ENCODE measurements at regions not wholly inside any gene's neighbourhood (a gene's known extent, or its start where the extent isn't known, plus 50 kb on each side); places are given as distances from the start of the nearest gene placed in this dataset.
"Not testable (repeated sequence)": the region's sequence is repeated elsewhere in the genome, so short reads cannot be mapped to it uniquely, and the experiment has no call there.

DNA sequence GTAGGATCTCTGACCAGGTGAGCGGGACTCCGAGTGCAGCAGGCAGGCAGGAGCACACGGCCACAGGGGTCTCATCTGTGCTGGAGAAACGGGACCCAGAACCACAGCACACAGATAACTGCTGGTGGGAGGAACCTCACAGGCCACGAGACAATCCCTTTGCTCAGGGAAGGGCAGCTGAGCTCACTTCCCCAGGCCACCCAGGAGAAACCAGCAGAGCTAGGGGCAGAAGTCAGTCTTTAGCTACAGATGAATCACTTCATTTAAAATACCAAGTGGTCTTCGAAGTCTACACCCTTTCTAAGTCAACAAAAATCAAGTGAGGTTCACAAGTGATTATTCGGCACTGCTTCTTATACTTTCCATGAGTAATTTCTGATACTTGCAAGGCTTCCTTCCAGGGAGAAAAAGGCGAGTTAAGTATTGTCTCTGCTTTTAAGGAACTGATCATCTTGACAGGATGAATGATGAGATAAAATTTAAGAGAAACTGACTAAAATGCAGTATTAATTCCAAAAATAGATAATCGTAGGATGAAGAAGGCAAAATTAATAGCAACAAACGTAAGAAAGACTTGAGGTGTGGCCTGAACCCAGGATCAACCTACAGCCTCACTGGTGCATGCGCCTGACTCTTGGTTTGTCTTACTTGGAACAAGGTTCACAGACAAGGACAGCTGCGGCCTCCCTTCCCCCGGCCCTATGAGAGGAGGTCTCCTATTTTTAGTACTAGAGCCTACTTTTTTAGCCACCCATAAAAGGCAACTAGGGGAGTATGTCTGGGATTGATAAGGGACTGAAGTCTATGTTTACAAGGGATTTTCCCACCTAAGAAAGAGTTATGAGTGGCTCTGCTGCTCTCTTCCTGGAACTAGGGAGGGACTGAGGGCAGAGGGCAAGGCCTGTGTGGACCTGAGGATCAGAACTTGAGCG, 233.6 kb downstream of the TTLL2 start:
- H3K36me3 ChIP-seq: no peaks in the 10 kb centered on the region
- no peak overlapping the region for H3K27ac ChIP-seq
- TF ChIP-seq CTCF (IDR thresholded peaks at IDR 0.05): no peak
- intact Hi-C loops (cut with DNase I; ENCODE audit: low total_unique reads): no loop called here
- H3K4me3 ChIP-seq: no peak overlapping the region
- H3K9me3 ChIP-seq: no peaks in the 10 kb centered on the region
- peaks cover 0 to 9% (median 0%) of the 10 kb centered on the region in 4 donors for H3K4me1 ChIP-seq
- no peak for DNase-seq
- H3K27me3 ChIP-seq: no peaks in the 10 kb centered on the region

DNA sequence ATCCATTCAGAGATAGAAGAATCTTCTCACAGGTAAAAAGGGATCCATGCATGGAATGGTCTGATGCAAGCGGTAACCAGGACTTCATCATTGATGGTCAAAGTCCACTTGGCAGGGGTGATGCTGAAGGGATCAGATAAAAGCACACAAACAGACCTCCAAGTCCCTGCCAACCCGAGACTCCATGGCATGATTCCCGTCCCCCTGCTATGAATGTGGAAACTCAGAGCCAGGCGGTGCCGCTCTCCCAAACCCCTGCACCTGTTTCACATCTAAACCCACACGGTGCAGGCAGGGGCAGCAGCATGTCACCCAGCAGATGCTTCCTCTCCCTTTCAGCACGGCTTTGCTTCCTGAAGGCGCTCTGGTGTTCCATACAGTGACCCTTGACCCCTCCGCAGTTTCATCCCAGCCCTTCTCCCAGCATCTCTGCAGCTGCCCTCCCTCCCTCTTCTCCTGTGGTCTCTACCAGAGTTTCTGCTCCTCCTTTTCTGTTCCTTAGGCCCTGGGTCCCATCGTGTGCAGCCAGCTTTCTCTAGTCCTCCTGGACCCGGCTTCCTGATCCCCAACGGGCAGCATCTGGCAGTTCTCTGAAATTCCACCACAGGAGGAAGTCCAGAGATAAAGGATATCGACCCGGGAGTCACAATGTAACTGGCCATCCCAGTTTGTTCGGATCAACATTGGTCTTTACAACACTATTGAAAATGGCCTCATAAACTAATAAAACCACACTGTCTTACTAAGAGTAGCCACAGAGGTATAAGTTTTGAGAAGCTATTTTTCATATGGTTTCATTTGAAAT, 235.0 kb downstream of the TTLL2 start:
- no peaks in the 10 kb centered on the region for H3K9me3 ChIP-seq
- H3K27me3 ChIP-seq: no peaks in the 10 kb centered on the region
- no peak for DNase-seq
- intact Hi-C loops (cut with DNase I; ENCODE audit: low total_unique reads): no loop called here
- no peak overlapping the region for H3K4me3 ChIP-seq
- H3K36me3 ChIP-seq: no peaks in the 10 kb centered on the region
- peaks cover 0 to 9% (median 0%) of the 10 kb centered on the region in 4 donors for H3K4me1 ChIP-seq
- TF ChIP-seq CTCF (IDR thresholded peaks at IDR 0.05): no peak
- H3K27ac ChIP-seq: no peak overlapping the region

GRCh38 chr6:167560673-167561569, 236.0 kb downstream of the TTLL2 start:
- intact Hi-C loops (cut with DNase I; ENCODE audit: low total_unique reads): no loop called here
- Histone ChIP-seq H3K4me3 (no peak overlapping the region), H3K36me3 (no peaks in the 10 kb centered on the region), H3K9me3 (no peaks in the 10 kb centered on the region), H3K27me3 (no peaks in the 10 kb centered on the region), H3K4me1 (peaks cover 0 to 9% (median under 1%) of the 10 kb centered on the region in 4 donors), H3K27ac (no peak overlapping the region)
- DNase-seq: no peak
- no peak for TF ChIP-seq CTCF (IDR thresholded peaks at IDR 0.05)

DNA sequence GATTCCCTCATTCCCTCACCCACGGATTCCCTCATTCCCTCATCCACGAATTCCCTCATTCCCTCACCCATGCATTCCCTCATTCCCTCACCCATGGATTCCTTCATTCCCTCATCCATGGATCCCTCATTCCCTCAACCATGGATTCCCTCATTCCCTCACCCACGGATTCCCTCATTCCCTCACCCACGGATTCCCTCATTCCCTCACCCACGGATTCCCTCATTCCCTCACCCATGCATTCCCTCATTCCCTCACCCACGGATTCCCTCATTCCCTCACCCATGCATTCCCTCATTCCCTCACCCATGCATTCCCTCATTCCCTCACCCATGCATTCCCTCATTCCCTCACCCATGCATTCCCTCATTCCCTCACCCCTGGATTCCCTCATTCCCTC, 238.0 kb downstream of the TTLL2 start:
- H3K27ac ChIP-seq; H3K4me3 ChIP-seq; intact Hi-C loops (cut with DNase I; ENCODE audit: low total_unique reads); DNase-seq; H3K27me3 ChIP-seq; H3K36me3 ChIP-seq; H3K9me3 ChIP-seq: not testable (repeated sequence)
- peaks cover 0 to 17% (median 8%) of the 10 kb centered on the region in 4 donors for H3K4me1 ChIP-seq

GRCh38 chr6:167564416-167565250, 239.7 kb downstream of the TTLL2 start:
- no peak for DNase-seq
- no peak for TF ChIP-seq CTCF (IDR thresholded peaks at IDR 0.05)
- no peak overlapping the region for H3K27ac ChIP-seq

More at GRCh38 chr6:167564416-167565250, 239.7 kb downstream of the TTLL2 start:
- no peak overlapping the region for H3K4me3 ChIP-seq
- intact Hi-C loops (cut with DNase I; ENCODE audit: low total_unique reads): no loop called here
- H3K27me3 ChIP-seq: no peaks in the 10 kb centered on the region
- H3K4me1 ChIP-seq: peaks cover 0 to 12% (median 7%) of the 10 kb centered on the region in 4 donors
- no peaks in the 10 kb centered on the region for H3K9me3 ChIP-seq
- no peaks in the 10 kb centered on the region for H3K36me3 ChIP-seq
